ENCODE measurements at regions not wholly inside any gene's neighbourhood (a gene's known extent, or its start where the extent isn't known, plus 50 kb on each side); places are given as distances from the start of the nearest gene placed in this dataset.
"Not testable (repeated sequence)": the region's sequence is repeated elsewhere in the genome, so short reads cannot be mapped to it uniquely, and the experiment has no call there.

DNA sequence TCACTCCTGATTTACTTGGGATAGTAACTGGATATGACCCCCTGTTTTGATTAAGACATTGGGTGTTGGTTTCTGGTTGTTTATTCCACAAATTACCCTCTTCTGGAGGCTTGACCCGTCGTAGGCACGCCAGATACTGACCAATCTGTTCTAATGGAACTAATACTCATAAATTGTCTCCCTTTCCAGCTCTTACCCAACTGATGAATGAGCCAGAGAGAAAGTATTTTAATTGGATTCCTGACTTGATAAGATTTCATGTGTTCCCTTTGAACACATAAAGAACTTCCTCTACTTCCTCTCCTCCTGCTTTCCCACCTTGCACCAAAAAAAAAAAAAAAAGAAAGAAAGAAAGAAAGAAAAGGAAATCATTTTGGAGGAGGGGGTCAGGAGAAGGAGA lies 340.9 kb downstream of the PCNX1 start:
- peak overlapping the region; percentile 87 for H3K27ac ChIP-seq
- peak overlapping the region; percentile 24; the same call in 1 of the 2 replicates for H2AFZ ChIP-seq
- peaks cover 29% of the 10 kb centered on the region for H3K9me3 ChIP-seq (ENCODE audit: insufficient read depth, low read depth)
- H3K79me2 ChIP-seq (ENCODE audit: low read depth) = no peaks in the 10 kb centered on the region
- no peak for TF ChIP-seq EZH2 (IDR thresholded peaks at IDR 0.05; ENCODE audit: low read depth)
- TF ChIP-seq, protein P1, sequence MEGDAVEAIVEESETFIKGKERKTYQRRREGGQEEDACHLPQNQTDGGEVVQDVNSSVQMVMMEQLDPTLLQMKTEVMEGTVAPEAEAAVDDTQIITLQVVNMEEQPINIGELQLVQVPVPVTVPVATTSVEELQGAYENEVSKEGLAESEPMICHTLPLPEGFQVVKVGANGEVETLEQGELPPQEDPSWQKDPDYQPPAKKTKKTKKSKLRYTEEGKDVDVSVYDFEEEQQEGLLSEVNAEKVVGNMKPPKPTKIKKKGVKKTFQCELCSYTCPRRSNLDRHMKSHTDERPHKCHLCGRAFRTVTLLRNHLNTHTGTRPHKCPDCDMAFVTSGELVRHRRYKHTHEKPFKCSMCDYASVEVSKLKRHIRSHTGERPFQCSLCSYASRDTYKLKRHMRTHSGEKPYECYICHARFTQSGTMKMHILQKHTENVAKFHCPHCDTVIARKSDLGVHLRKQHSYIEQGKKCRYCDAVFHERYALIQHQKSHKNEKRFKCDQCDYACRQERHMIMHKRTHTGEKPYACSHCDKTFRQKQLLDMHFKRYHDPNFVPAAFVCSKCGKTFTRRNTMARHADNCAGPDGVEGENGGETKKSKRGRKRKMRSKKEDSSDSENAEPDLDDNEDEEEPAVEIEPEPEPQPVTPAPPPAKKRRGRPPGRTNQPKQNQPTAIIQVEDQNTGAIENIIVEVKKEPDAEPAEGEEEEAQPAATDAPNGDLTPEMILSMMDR (conservative IDR thresholded peaks at IDR 0.05) = no peak
- no peaks in the 10 kb centered on the region for H4K20me1 ChIP-seq (ENCODE audit: insufficient read depth)
- H3K9me2 ChIP-seq (ENCODE audit: insufficient read depth) = no peaks in the 10 kb centered on the region
- ChIA-PET POLR2A (ENCODE audit: unreplicated experiment) (no interaction called here), CTCF (no interaction called here)
- intact Hi-C loops (cut with micrococcal nuclease; ENCODE audit: unreplicated experiment) = no loop called here
- peak overlapping the region; percentile 7; the same call in 1 of the 2 replicates for H3K4me3 ChIP-seq
- H3K27me3 ChIP-seq (ENCODE audit: insufficient read depth, low read depth) = no peaks in the 10 kb centered on the region
- peak in 1 of 2 experiments; percentile 97 for DNase-seq
- H3K4me2 ChIP-seq = peak overlapping the region; percentile 64
- H3K36me3 ChIP-seq (ENCODE audit: low read depth) = peaks cover 10% of the 10 kb centered on the region; the same call in 1 of the 2 replicates
- peaks cover 43% of the 10 kb centered on the region for H3F3A ChIP-seq (ENCODE audit: insufficient read depth, low read depth)
- BruUV-seq (replicated peaks) = no TSS peak
- H3K4me1 ChIP-seq (replicated peaks; ENCODE audit: insufficient read depth) = peaks cover 48% of the 10 kb centered on the region

DNA sequence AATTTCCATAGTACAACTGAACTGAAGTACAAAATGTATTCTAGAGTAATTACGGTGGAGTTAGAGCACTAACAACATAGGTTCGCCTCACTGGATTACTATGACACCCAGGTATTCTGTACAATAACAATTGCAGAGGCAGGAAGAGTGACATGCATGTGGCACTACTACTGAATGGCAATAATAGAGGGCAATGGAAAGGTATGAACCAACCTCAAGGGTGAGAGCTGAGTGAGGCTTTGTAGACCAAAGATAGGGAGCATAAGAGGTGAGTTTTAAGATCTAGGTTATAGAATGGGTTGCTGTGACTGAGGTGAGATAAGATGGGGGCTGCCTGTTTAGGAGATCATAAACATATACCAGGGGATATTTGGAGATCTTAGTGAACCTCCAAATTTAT lies 343.1 kb downstream of the PCNX1 start:
- no peak overlapping the region for H3K27ac ChIP-seq
- H3K9me3 ChIP-seq (ENCODE audit: insufficient read depth, low read depth) = peaks cover 22% of the 10 kb centered on the region
- H3K9me2 ChIP-seq (ENCODE audit: insufficient read depth) = no peaks in the 10 kb centered on the region
- no peaks in the 10 kb centered on the region for H3K27me3 ChIP-seq (ENCODE audit: insufficient read depth, low read depth)
- H3F3A ChIP-seq (ENCODE audit: insufficient read depth, low read depth) = peaks cover 43% of the 10 kb centered on the region
- TF ChIP-seq, protein P1 (conservative IDR thresholded peaks at IDR 0.05) = no peak
- ChIA-PET POLR2A (ENCODE audit: unreplicated experiment) (no interaction called here), CTCF (no interaction called here)
- intact Hi-C loops (cut with micrococcal nuclease; ENCODE audit: unreplicated experiment) = no loop called here
- H3K4me2 ChIP-seq = no peak overlapping the region
- H4K20me1 ChIP-seq (ENCODE audit: insufficient read depth) = no peaks in the 10 kb centered on the region
- no peaks in the 10 kb centered on the region for H3K79me2 ChIP-seq (ENCODE audit: low read depth)
- BruUV-seq (replicated peaks) = no TSS peak
- no peak for DNase-seq
- H2AFZ ChIP-seq = no peak overlapping the region
- H3K4me1 ChIP-seq (replicated peaks; ENCODE audit: insufficient read depth) = peaks cover 48% of the 10 kb centered on the region
- H3K4me3 ChIP-seq = no peak overlapping the region
- peaks cover 10% of the 10 kb centered on the region; the same call in 1 of the 2 replicates for H3K36me3 ChIP-seq (ENCODE audit: low read depth)

DNA sequence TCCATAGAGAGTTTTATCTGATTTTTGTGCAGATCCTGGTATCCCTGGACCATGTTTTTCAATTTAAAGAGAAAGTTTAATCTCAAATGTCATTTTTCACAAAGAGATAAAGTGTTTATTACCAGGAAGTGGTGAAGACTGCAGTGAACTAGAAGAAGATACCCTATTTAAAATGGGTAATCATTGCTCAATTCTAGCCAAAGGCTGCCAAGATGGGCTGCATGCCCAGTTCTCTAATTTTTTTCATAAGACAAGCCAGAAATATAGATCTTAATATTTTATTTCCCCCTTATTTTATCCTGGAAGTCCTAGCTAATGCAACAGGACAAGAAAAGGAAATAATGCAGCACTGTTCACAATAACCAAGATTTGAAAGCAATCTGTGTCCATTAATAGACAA lies 343.5 kb downstream of the PCNX1 start:
- no peaks in the 10 kb centered on the region for H4K20me1 ChIP-seq (ENCODE audit: insufficient read depth)
- no peaks in the 10 kb centered on the region for H3K27me3 ChIP-seq (ENCODE audit: insufficient read depth, low read depth)
- BruUV-seq (replicated peaks) = no TSS peak
- H3K4me1 ChIP-seq (replicated peaks; ENCODE audit: insufficient read depth) = peaks cover 48% of the 10 kb centered on the region
- H3K9me2 ChIP-seq (ENCODE audit: insufficient read depth) = no peaks in the 10 kb centered on the region
- DNase-seq = peak in 1 of 2 experiments; percentile 18
- CTCF ChIA-PET = no interaction called here
- no peak overlapping the region for H3K4me2 ChIP-seq
- H2AFZ ChIP-seq = no peak overlapping the region
- H3K27ac ChIP-seq = no peak overlapping the region
- TF ChIP-seq, protein P1 (conservative IDR thresholded peaks at IDR 0.05) = no peak
- TF ChIP-seq EZH2 (IDR thresholded peaks at IDR 0.05; ENCODE audit: low read depth) = no peak
- POLR2A ChIA-PET (ENCODE audit: unreplicated experiment) = no interaction called here
- H3K9me3 ChIP-seq (ENCODE audit: insufficient read depth, low read depth) = peaks cover 22% of the 10 kb centered on the region
- H3F3A ChIP-seq (ENCODE audit: insufficient read depth, low read depth) = peaks cover 43% of the 10 kb centered on the region
- peaks cover 10% of the 10 kb centered on the region; the same call in 1 of the 2 replicates for H3K36me3 ChIP-seq (ENCODE audit: low read depth)
- H3K79me2 ChIP-seq (ENCODE audit: low read depth) = no peaks in the 10 kb centered on the region
- H3K4me3 ChIP-seq = no peak overlapping the region
- intact Hi-C loops (cut with micrococcal nuclease; ENCODE audit: unreplicated experiment) = no loop called here

DNA sequence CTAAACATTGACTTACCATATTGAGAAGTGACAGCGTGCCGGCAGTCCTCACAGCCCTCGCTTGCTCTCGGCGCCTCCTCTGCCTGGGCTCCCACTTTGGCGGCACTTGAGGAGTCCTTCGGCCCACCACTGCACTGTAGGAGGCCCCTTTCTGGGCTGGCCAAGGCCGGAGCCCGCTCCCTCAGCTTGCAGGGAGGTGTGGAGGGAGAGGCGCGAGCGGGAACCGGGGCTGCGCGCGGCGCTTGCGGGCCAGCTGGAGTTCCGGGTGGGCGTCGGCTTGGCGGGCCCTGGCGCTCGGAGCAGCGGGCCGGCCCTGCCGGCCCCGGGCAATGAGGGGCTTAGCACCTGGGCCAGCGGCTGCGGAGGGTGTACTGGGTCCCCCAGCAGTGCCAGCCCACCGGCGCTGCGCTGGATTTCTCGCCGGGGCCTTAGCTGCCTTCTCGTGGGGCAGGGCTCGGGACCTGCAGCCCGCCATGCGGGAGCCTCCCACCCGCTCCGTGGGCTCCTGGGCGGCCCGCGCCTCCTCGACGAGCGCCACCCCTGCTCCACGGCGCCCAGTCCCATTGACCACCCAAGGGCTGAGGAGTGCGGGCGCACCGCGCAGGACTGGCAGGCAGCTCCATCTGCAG lies 346.9 kb downstream of the PCNX1 start:
- DNase-seq; intact Hi-C loops (cut with micrococcal nuclease; ENCODE audit: unreplicated experiment); H3K27me3 ChIP-seq (ENCODE audit: insufficient read depth, low read depth); H2AFZ ChIP-seq; H3K4me3 ChIP-seq; H3K9me2 ChIP-seq (ENCODE audit: insufficient read depth); POLR2A ChIA-PET (ENCODE audit: unreplicated experiment); BruUV-seq (replicated peaks); H3K27ac ChIP-seq; H3K36me3 ChIP-seq (ENCODE audit: low read depth); CTCF ChIA-PET; H4K20me1 ChIP-seq (ENCODE audit: insufficient read depth); H3K4me2 ChIP-seq; H3K79me2 ChIP-seq (ENCODE audit: low read depth): not testable (repeated sequence)
- H3K4me1 ChIP-seq (replicated peaks; ENCODE audit: insufficient read depth) = peaks cover 20% of the 10 kb centered on the region
- H3K9me3 ChIP-seq (ENCODE audit: insufficient read depth, low read depth) = peaks cover 27% of the 10 kb centered on the region
- peaks cover 11% of the 10 kb centered on the region for H3F3A ChIP-seq (ENCODE audit: insufficient read depth, low read depth)

Data from PC-9 (cell line).